Fibroblast of skin of scalp (primary cell): ENCODE measurements at regions not wholly inside any gene's neighbourhood (a gene's known extent, or its start where the extent isn't known, plus 50 kb on each side); places are given as distances from the start of the nearest gene placed in this dataset.
"Not testable (repeated sequence)": the region's sequence is repeated elsewhere in the genome, so short reads cannot be mapped to it uniquely, and the experiment has no call there.

ENCODE experiments used
- DNase-seq: peaks from one replicate; pipeline ENCODE4 v3.0.0-alpha.2; 2013

- DNase-seq: no peak
Measured at GRCh38 chr14:37787879-37788494, 192.6 kb downstream of the TTC6 start.

- no peak for DNase-seq
Measured at GRCh38 chr14:37791384-37792036, 196.1 kb downstream of the TTC6 start.

- no peak for DNase-seq
Measured at GRCh38 chr14:37792124-37792523, 196.7 kb downstream of the TTC6 start.

- DNase-seq: no peak
Measured at GRCh38 chr14:37796703-37797416, 201.4 kb downstream of the TTC6 start.

GRCh38 chr14:37797675-37798074, 202.2 kb downstream of the TTC6 start:
- DNase-seq: no peak

- DNase-seq: no peak
Measured at GRCh38 chr14:37807722-37808121, 212.3 kb downstream of the TTC6 start.

- DNase-seq: no peak
Measured at GRCh38 chr14:37810094-37810801, 214.8 kb downstream of the TTC6 start.

GRCh38 chr14:37813732-37814131, 218.3 kb downstream of the TTC6 start:
- DNase-seq: no peak

- DNase-seq: no peak
Measured at GRCh38 chr14:37816135-37816534, 220.7 kb downstream of the TTC6 start.

- no peak for DNase-seq
Measured at GRCh38 chr14:37816743-37817295, 221.4 kb downstream of the TTC6 start.

- DNase-seq: peak; percentile 78
Measured at GRCh38 chr14:37819155-37820015, 224.0 kb downstream of the TTC6 start.

- DNase-seq: not testable (repeated sequence)
Measured at GRCh38 chr14:37820810-37821209, 225.4 kb downstream of the TTC6 start.

GRCh38 chr14:37824939-37825712, 229.7 kb downstream of the TTC6 start:
- DNase-seq: peak; percentile 7

GRCh38 chr14:37826869-37827268, 231.4 kb downstream of the TTC6 start:
- no peak for DNase-seq

GRCh38 chr14:37830271-37830670, 234.8 kb downstream of the TTC6 start:
- no peak for DNase-seq

- no peak for DNase-seq
Measured at GRCh38 chr14:37834275-37834674, 238.8 kb downstream of the TTC6 start.

- not testable (repeated sequence) for DNase-seq
Measured at GRCh38 chr14:37838778-37839177, 243.3 kb downstream of the TTC6 start.

GRCh38 chr14:37841039-37841438, 245.6 kb downstream of the TTC6 start:
- DNase-seq: not testable (repeated sequence)

- no peak for DNase-seq
Measured at GRCh38 chr14:37842106-37842505, 246.7 kb downstream of the TTC6 start.

GRCh38 chr14:37843954-37844607, 248.7 kb downstream of the TTC6 start:
- DNase-seq: no peak

- no peak for DNase-seq
Measured at GRCh38 chr14:37844614-37845013, 249.2 kb downstream of the TTC6 start.
